Keratinocyte (primary cell): ENCODE measurements at regions not wholly inside any gene's neighbourhood (a gene's known extent, or its start where the extent isn't known, plus 50 kb on each side); places are given as distances from the start of the nearest gene placed in this dataset.

Experiments
- DNase-seq: peaks from one replicate; pipeline ENCODE4 v3.0.0-alpha.2; 2011; ENCODE audit warnings: low read depth, missing footprints, low spot score
- FAIRE-seq: peaks from 2 replicates; lab custom pipeline; 2011; peaks lifted over from hg19 to GRCh38; lab: Jason Lieb, UNC
- H2AFZ ChIP-seq: 2 replicates; pipeline ENCODE4 v1.6.0; 2012; ENCODE audit warnings: low read length, control low read depth, inconsistent platforms; ENCODE audit not compliant: control insufficient read depth
- H3K27ac ChIP-seq: 2 replicates; pipeline ENCODE4 v1.5.1; 2011; ENCODE audit warnings: low read length; ENCODE audit not compliant: control insufficient read depth, insufficient read depth
- H3K27me3 ChIP-seq: 3 replicates; pipeline ENCODE4 v1.6.0; 2011; ENCODE audit warnings: low read length; ENCODE audit not compliant: control insufficient read depth, insufficient read depth; ENCODE audit errors: extremely low read depth
- H3K36me3 ChIP-seq, 2 experiments: 2 replicates in 1 of 2; 3 replicates in 1 of 2; pipeline ENCODE4 v1.5.1; 2011; ENCODE audit warnings: low read length in 2 of 2, mild to moderate bottlenecking in 1 of 2; ENCODE audit not compliant: control insufficient read depth in 2 of 2, insufficient read depth in 2 of 2; ENCODE audit errors: extremely low read depth in 1 of 2
- H3K4me1 ChIP-seq: 3 replicates; pipeline ENCODE4 v1.5.1; 2011; ENCODE audit warnings: low read length; ENCODE audit not compliant: control insufficient read depth, insufficient read depth; ENCODE audit errors: extremely low read depth
- H3K4me2 ChIP-seq: 3 replicates; pipeline ENCODE4 v1.6.0; 2011; ENCODE audit warnings: low read depth, low read length; ENCODE audit not compliant: control insufficient read depth, insufficient read depth; ENCODE audit errors: extremely low read depth
- H3K4me3 ChIP-seq, 3 experiments: fragments of 200-600 bp in 1 of 3; sonication (generic) in 1 of 3; 2 replicates in 2 of 3; 3 replicates in 1 of 3; pipeline ENCODE4 v1.5.1; 2011 to 2016; ENCODE audit warnings: low read length in 3 of 3, mild to moderate bottlenecking in 3 of 3, control low read depth in 2 of 3, inconsistent platforms in 1 of 3, low read depth in 1 of 3, mixed read lengths in 1 of 3, mixed run types in 1 of 3, moderate library complexity in 1 of 3; ENCODE audit not compliant: control insufficient read depth in 2 of 3, insufficient read depth in 2 of 3; ENCODE audit errors: extremely low read depth in 1 of 3
- H3K79me2 ChIP-seq: 2 replicates; pipeline ENCODE4 v1.6.0; 2012; ENCODE audit warnings: low read length; ENCODE audit not compliant: control insufficient read depth, insufficient read depth
- H3K9ac ChIP-seq: 3 replicates; pipeline ENCODE4 v1.6.0; 2011; ENCODE audit warnings: low read length; ENCODE audit not compliant: control insufficient read depth, insufficient read depth; ENCODE audit errors: extremely low read depth
- H3K9me1 ChIP-seq: 3 replicates; pipeline ENCODE4 v1.6.0; 2011; ENCODE audit warnings: low read length; ENCODE audit not compliant: control insufficient read depth, insufficient read depth; ENCODE audit errors: extremely low read depth
- H3K9me3 ChIP-seq: 2 replicates; pipeline ENCODE4 v1.5.1; 2012; ENCODE audit warnings: low read depth, low read length; ENCODE audit not compliant: control insufficient read depth
- H4K20me1 ChIP-seq: 3 replicates; pipeline ENCODE4 v1.6.0; 2011; ENCODE audit warnings: low read length; ENCODE audit not compliant: control insufficient read depth, insufficient read depth; ENCODE audit errors: extremely low read depth
- EZH2 ChIP-seq: IDR thresholded peaks from one replicate; pipeline ENCODE4 v1.6.1; 2012; ENCODE audit warnings: inconsistent platforms, mild to moderate bottlenecking, low read length, moderate library complexity
- dilution Hi-C: fragments of 300-500 bp; cut with MboI; formaldehyde crosslinking; loops from one replicate; pipeline ENCODE4 v1.7.0; 2020; ENCODE audit warnings: low sequenced_read_pairs; ENCODE audit not compliant: extremely low pct_ligation_motif_present
- TF ChIP-seq, protein P1 (sequence below), 3 experiments: IDR thresholded peaks in 1 of 3; conservative IDR thresholded peaks in 1 of 3; optimal IDR thresholded peaks in 1 of 3; 2 replicates in 2 of 3; 3 replicates in 1 of 3; pipeline versions ENCODE3 to v1.5.1; 2011; ENCODE audit warnings: low read length in 3 of 3, mild to moderate bottlenecking in 3 of 3, moderate library complexity in 2 of 3, control low read depth in 1 of 3, inconsistent platforms in 1 of 3; ENCODE audit not compliant: insufficient read depth in 2 of 3; ENCODE audit errors: extremely low read depth in 1 of 3

DNA sequence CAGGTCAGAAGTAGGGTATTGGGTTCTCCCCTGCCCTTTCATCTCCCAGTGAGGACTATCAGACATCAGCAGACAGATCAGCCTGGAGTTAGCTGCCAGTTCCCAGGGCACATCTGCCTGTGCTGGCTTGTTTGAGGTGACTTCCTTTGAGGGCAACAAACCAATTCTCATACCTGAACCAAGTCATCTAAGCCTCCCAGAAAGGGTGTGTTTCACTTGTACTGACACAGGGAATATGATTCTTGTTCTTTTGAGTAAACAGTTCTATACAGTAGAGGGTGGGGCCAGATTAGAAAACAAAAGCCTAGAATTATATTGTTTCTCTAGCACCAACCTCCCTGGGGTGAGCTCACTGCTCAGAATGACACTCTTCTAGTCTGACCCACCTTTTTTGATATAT is 591.9 kb downstream of the SLC4A3 start:
- Histone ChIP-seq H3K4me3 (peak overlapping the region in 1 of 3 experiments; percentile 8), H2AFZ (no peak overlapping the region), H3K4me1 (peaks cover 28% of the 10 kb centered on the region), H3K9me3 (no peaks in the 10 kb centered on the region), H3K9me1 (no peaks in the 10 kb centered on the region), H3K27ac (peak overlapping the region; percentile 84), H3K4me2 (peak overlapping the region; percentile 67), H3K9ac (peak overlapping the region; percentile 54), H3K27me3 (no peaks in the 10 kb centered on the region), H3K36me3 (no peaks in the 10 kb centered on the region), H4K20me1 (no peaks in the 10 kb centered on the region), H3K79me2 (no peaks in the 10 kb centered on the region)
- no peak for TF ChIP-seq EZH2
- TF ChIP-seq, protein P1, sequence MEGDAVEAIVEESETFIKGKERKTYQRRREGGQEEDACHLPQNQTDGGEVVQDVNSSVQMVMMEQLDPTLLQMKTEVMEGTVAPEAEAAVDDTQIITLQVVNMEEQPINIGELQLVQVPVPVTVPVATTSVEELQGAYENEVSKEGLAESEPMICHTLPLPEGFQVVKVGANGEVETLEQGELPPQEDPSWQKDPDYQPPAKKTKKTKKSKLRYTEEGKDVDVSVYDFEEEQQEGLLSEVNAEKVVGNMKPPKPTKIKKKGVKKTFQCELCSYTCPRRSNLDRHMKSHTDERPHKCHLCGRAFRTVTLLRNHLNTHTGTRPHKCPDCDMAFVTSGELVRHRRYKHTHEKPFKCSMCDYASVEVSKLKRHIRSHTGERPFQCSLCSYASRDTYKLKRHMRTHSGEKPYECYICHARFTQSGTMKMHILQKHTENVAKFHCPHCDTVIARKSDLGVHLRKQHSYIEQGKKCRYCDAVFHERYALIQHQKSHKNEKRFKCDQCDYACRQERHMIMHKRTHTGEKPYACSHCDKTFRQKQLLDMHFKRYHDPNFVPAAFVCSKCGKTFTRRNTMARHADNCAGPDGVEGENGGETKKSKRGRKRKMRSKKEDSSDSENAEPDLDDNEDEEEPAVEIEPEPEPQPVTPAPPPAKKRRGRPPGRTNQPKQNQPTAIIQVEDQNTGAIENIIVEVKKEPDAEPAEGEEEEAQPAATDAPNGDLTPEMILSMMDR (optimal IDR thresholded peaks at IDR 0.05 in 1 of 3, IDR thresholded peaks at IDR 0.05 in 1 of 3, conservative IDR thresholded peaks at IDR 0.05 in 1 of 3; ENCODE audit: extremely low read depth in 1 of 3, insufficient read depth in 2 of 3, low read length in 3 of 3), result no peak
- DNase-seq (peak; percentile 80), FAIRE-seq (peak; percentile 97)
- dilution Hi-C loops, result no loop called here

DNA sequence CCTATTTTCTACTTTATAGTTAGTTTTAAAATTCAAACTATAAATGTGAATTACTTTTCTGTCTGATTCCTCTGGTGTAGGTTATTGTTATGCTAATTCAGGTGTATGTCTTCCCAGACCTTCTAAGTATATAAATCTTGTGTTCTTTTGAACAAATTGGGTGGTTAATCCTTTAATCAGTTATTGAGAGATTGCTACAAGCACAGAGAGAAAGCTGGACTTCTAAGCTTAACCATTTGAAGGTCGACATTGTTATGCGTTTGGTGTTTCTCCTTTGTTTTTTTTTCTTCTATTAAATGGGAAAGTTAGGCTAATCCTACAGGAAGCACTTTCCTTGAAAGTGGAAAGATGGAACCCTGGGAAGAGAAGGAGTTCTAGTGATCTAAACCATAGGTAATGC is 592.6 kb downstream of the SLC4A3 start:
- no peak for FAIRE-seq
- H3K4me2 ChIP-seq, result peak overlapping the region; percentile 31
- H3K36me3 ChIP-seq, result no peaks in the 10 kb centered on the region
- no peaks in the 10 kb centered on the region for H4K20me1 ChIP-seq
- H3K9me3 ChIP-seq, result no peaks in the 10 kb centered on the region
- DNase-seq, result no peak
- peak overlapping the region; percentile 84 for H3K27ac ChIP-seq
- H3K4me1 ChIP-seq, result peaks cover 34% of the 10 kb centered on the region
- H3K9me1 ChIP-seq, result no peaks in the 10 kb centered on the region
- no peak overlapping the region for H3K9ac ChIP-seq
- peak overlapping the region; percentile 63 for H2AFZ ChIP-seq
- dilution Hi-C loops, result no loop called here
- TF ChIP-seq, protein P1 (optimal IDR thresholded peaks at IDR 0.05 in 1 of 3, IDR thresholded peaks at IDR 0.05 in 1 of 3, conservative IDR thresholded peaks at IDR 0.05 in 1 of 3; ENCODE audit: extremely low read depth in 1 of 3, insufficient read depth in 2 of 3, low read length in 3 of 3), result no peak
- no peak for TF ChIP-seq EZH2
- no peaks in the 10 kb centered on the region for H3K79me2 ChIP-seq
- no peaks in the 10 kb centered on the region for H3K27me3 ChIP-seq
- H3K4me3 ChIP-seq, result no peak overlapping the region
